Neural cell (in vitro differentiated cells): ENCODE measurements at regions not wholly inside any gene's neighbourhood (a gene's known extent, or its start where the extent isn't known, plus 50 kb on each side); places are given as distances from the start of the nearest gene placed in this dataset.

Experiments
- CTCF ChIP-seq: fragments of 450-650 bp; IDR thresholded peaks from 2 replicates; pipeline ENCODE4 v1.5.1; 2014; ENCODE audit warnings: antibody characterized with exemption, mild to moderate bottlenecking, moderate library complexity; ENCODE audit not compliant: poor library complexity, severe bottlenecking
- EP300 ChIP-seq: fragments of 450-650 bp; conservative IDR thresholded peaks from 2 replicates; pipeline ENCODE4 v1.6.1; 2014; ENCODE audit warnings: antibody characterized with exemption, mild to moderate bottlenecking, moderate library complexity; ENCODE audit not compliant: poor library complexity, severe bottlenecking
- EZH2 ChIP-seq: fragments of 200-600, 300-800 bp; shearing (Covaris generic), sonication (generic); IDR thresholded peaks from 2 replicates; pipeline ENCODE4 v1.6.1; 2014; ENCODE audit warnings: antibody characterized with exemption, low read length, borderline replicate concordance, mild to moderate bottlenecking; ENCODE audit not compliant: insufficient read depth, poor library complexity, severe bottlenecking
- MXI1 ChIP-seq: fragments of 450-650 bp; conservative IDR thresholded peaks from 2 replicates; pipeline ENCODE4 v1.6.1; 2014; ENCODE audit warnings: antibody characterized with exemption, mild to moderate bottlenecking; ENCODE audit not compliant: poor library complexity, severe bottlenecking
- POLR2AphosphoS5 ChIP-seq: IDR thresholded peaks from 2 replicates; pipeline ENCODE4 v1.6.1; 2012
- TAF1 ChIP-seq: IDR thresholded peaks from 2 replicates; pipeline ENCODE4 v1.6.1; 2012; ENCODE audit warnings: low read depth

GRCh38 chr10:3229815-3230214 is 57.2 kb upstream of the PITRM1 start:
- TF ChIP-seq CTCF (no peak), TAF1 (no peak), EP300 (no peak), EZH2 (no peak), POLR2AphosphoS5 (no peak), MXI1 (no peak)
